Urinary bladder (tissue), 3 donors: ENCODE measurements at regions not wholly inside any gene's neighbourhood (a gene's known extent, or its start where the extent isn't known, plus 50 kb on each side); places are given as distances from the start of the nearest gene placed in this dataset.
"Not testable (repeated sequence)": the region's sequence is repeated elsewhere in the genome, so short reads cannot be mapped to it uniquely, and the experiment has no call there.

ENCODE experiments used
- DNase-seq: peaks from one replicate; pipeline ENCODE4 v3.0.0-alpha.2; 2015; ENCODE audit errors: extremely low spot score
- H3K27ac ChIP-seq: one replicate; pipeline ENCODE4 v1.5.1; 2013; ENCODE audit warnings: low read depth, mild to moderate bottlenecking, moderate library complexity
- H3K36me3 ChIP-seq: one replicate; pipeline ENCODE4 v1.6.1; 2013; ENCODE audit warnings: mild to moderate bottlenecking, moderate library complexity; ENCODE audit not compliant: insufficient read depth
- H3K4me1 ChIP-seq: one replicate; pipeline ENCODE4 v1.6.1; 2013; ENCODE audit warnings: mild to moderate bottlenecking, moderate library complexity; ENCODE audit not compliant: insufficient read depth
- H3K4me3 ChIP-seq: one replicate; pipeline ENCODE4 v1.5.1; 2013; ENCODE audit warnings: low read depth, low read length
- WGBS: extraction: QIAGEN DNeasy Blood & Tissue Kit; methylation state at CpG from one replicate; pipeline ENCODE4 v1.1.7; 2013; 5-methylcytosine and 5-hydroxymethylcytosine counted together
- donor health status: healthy with polysubstance abuse.
- donor health status: healthy.

DNA sequence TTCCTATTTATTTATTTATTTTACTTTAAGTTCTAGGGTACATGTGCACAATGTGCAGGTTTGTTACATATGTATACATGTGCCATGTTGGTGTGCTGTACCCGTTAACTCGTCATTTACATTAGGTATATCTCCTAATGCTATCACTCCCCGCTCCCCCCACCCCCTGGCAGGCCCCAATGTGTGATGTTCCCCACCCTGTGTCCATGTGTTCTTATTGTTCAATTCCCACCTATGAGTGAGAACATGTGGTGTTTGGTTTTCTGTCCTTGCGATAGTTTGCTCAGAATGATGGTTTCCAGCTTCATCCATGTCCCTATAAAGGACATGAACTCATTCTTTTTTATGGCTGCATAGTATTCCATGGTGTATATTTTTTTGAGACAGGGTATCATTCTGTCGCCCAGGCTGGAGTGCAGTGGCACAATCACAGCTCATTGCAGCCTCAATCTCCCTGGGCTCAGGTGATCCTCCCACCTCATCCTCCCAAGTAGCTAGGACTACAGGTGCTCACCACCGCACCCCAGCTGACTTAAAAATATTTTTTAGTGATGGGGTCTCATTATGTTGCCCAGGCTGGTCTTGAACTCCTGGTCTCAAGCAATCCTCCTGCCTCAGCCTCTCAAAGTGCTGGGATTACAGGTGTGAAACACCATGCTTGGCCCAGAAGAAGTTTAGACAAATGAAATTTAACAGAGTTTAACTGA, 140.6 kb downstream of the NPIPB5 start:
- DNase-seq, H3K4me3 ChIP-seq, H3K27ac ChIP-seq, H3K4me1 ChIP-seq, H3K36me3 ChIP-seq: not testable (repeated sequence)
- WGBS, result 92% methylated on average over 6 of the region's 6 CpGs

DNA sequence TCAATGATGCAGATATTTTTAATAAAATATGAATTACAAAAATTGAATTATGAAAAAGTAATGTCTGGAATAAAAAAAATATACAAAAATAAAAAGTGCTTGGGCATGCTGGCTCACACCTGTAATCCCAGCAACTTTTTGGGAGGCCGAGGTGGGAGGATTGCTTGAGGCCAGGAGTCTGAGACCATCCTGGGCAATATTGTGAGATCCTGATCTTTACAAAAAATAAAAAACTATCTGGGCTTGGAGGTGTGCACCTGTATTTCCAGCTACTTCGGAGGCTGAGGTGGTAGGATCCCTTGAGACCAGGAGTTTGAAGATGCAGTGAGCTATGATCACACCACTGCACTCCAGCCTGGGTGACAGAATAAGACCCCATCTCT, 141.8 kb downstream of the NPIPB5 start:
- DNase-seq, result no peak
- Histone ChIP-seq H3K27ac (no peak overlapping the region), H3K36me3 (no peaks in the 10 kb centered on the region), H3K4me1 (no peaks in the 10 kb centered on the region), H3K4me3 (no peak overlapping the region)
- WGBS, result 85% methylated on average over 2 of the region's 2 CpGs

DNA sequence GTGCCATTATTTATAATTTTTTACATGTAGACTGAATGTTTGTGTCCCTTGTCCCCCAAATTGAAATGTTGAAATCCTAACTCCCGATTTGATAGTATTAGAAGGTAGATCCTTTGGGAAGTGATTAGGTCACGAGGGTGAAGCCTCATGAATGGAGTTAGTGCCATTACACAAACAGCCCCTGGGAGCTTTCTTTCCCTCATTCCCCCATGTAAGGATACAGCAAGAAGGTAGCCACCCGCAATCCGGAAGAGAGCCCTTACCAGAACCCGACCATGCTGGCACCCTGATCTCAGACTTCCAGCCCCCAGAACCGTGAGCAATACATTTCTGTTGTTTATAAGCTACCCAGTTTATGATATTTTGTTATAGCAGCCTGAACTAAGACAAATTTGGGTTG, 143.2 kb downstream of the NPIPB5 start:
- no peaks in the 10 kb centered on the region for H3K36me3 ChIP-seq
- no peak overlapping the region for H3K4me3 ChIP-seq
- H3K27ac ChIP-seq, result no peak overlapping the region
- 81% methylated on average over 6 of the region's 6 CpGs for WGBS
- DNase-seq, result no peak
- H3K4me1 ChIP-seq, result no peaks in the 10 kb centered on the region

DNA sequence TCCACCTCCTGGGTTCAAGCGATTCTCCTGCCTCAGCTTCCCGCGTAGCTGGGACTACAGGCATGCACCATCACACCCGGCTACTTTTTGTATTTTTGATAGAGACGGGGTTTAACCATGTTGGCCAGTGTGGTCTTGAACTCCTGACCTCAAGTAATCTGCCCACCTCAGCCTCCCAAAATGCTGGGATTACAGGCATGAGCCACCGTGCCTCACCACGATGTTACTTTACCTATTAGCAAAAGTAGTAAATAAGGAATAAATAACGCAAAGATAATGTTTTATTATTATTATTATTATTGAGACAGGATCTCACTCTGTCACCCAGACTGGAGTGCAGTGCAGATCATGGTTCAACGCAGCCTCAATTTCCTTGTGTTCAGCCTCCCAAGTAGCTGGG, 145.9 kb downstream of the NPIPB5 start:
- whole genome bisulfite sequencing, result 81% methylated on average over 9 of the region's 9 CpGs
- H3K36me3 ChIP-seq, H3K4me1 ChIP-seq, H3K27ac ChIP-seq, DNase-seq, H3K4me3 ChIP-seq: not testable (repeated sequence)

- H3K4me3 ChIP-seq, result no peak overlapping the region
- H3K36me3 ChIP-seq, result no peaks in the 10 kb centered on the region
- no peak for DNase-seq
- no peaks in the 10 kb centered on the region for H3K4me1 ChIP-seq
- H3K27ac ChIP-seq, result no peak overlapping the region
- WGBS, result 50% methylated on average over 4 of the region's 4 CpGs
Measured at GRCh38 chr16:22659933-22660332, 149.2 kb downstream of the NPIPB5 start.

GRCh38 chr16:22660441-22661160, 149.9 kb downstream of the NPIPB5 start:
- no peak overlapping the region for H3K4me3 ChIP-seq
- no peaks in the 10 kb centered on the region for H3K36me3 ChIP-seq
- 80% methylated on average over 5 of the region's 5 CpGs for WGBS
- no peak for DNase-seq
- no peak overlapping the region for H3K27ac ChIP-seq
- H3K4me1 ChIP-seq, result no peaks in the 10 kb centered on the region

DNA sequence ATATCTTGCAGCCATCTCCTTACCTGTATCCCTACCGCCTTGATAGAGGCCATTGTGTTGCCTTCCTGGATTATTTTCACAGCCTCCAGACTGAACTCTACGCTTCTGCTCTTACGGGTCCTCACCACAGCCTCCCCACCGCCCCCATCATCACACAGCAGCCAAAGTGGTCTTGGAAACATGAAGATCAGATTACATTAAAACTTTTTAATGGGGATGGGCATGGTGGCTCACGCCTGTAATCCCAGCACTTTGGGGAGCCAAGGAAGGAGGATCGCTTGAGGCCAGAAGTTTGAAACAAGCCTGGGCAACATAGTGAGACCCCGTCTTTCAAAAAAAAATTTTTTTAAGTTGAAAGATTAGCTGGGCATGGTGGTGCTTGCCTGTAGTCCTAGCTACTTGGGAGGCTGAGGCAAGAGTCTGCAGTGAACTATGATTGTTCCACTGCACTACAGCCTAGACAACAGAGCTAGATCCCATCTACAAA, 150.5 kb downstream of the NPIPB5 start:
- H3K4me3 ChIP-seq, result no peak overlapping the region
- H3K4me1 ChIP-seq, result no peaks in the 10 kb centered on the region
- no peak for DNase-seq
- no peak overlapping the region for H3K27ac ChIP-seq
- WGBS, result 76% methylated on average over 7 of the region's 7 CpGs
- no peaks in the 10 kb centered on the region for H3K36me3 ChIP-seq

GRCh38 chr16:22662958-22663357, 151.0 kb upstream of the HS3ST2 start:
- DNase-seq, H3K36me3 ChIP-seq, H3K27ac ChIP-seq, H3K4me1 ChIP-seq, H3K4me3 ChIP-seq: not testable (repeated sequence)
- WGBS, result 86% methylated on average over 1 of the region's 1 CpG

DNA sequence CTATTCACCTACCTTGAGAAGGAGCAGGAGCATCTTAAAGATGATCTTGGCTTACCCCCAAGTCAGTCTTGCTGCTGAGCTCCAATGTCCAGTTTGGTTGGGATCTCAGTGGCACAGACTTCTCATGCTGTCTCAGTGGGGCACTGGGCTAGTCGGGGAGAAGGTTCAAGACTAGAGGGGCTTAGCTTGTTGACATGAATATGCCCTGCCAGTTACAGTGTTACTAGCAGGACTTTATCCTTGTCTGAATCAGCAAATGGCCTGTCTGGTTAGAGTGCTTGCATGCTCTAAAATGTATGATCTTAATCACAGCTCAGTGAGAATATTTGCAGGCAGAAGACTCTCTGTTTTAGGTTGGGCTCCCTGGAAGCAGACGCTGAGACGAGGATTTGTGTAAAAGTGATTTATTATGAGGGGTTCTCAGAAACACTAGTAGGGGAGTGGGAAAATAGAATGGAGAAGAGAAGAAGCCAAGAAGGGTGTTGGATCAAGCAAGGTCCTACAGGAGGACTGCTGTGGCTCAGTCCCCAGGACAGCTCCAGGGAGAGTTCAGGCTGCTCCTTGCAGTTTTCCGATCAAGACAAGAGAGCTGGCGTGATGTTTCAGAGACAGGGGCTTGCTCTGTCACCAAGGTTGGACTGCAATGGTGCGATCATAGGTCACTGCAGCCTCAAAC, 150.4 kb upstream of the HS3ST2 start:
- 68% methylated on average over 6 of the region's 6 CpGs for WGBS
- DNase-seq, result no peak
- no peaks in the 10 kb centered on the region for H3K36me3 ChIP-seq
- no peak overlapping the region for H3K4me3 ChIP-seq
- no peak overlapping the region for H3K27ac ChIP-seq
- no peaks in the 10 kb centered on the region for H3K4me1 ChIP-seq

GRCh38 chr16:22664132-22664531, 149.8 kb upstream of the HS3ST2 start:
- DNase-seq, result no peak
- H3K36me3 ChIP-seq, result no peaks in the 10 kb centered on the region
- no peak overlapping the region for H3K27ac ChIP-seq
- no peak overlapping the region for H3K4me3 ChIP-seq
- 80% methylated on average over 4 of the region's 4 CpGs for WGBS
- no peaks in the 10 kb centered on the region for H3K4me1 ChIP-seq

DNA sequence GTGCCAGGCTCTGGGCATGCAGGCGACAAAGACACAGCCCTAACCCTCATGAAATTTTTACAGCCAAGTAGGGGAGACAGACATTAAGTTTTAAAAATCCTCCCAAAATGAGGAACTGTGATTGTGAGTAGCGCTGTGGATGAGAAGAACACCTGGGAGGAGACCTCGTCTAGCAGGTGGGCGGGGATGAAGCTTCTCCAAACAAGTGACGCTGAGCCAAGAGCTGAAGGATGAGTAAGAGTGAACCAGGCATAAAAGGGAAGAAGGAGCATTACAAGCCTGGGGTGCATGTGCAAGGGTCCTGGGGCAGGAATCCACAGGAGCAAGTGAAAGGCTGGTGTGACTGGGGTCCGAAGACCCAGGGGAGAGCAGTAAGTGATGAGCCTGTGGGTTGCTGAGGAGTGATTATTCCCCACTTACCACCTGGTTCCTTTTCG, 149.4 kb upstream of the HS3ST2 start:
- Histone ChIP-seq H3K4me1 (no peaks in the 10 kb centered on the region), H3K4me3 (no peak overlapping the region), H3K27ac (no peak overlapping the region), H3K36me3 (no peaks in the 10 kb centered on the region)
- DNase-seq, result no peak
- WGBS, result 82% methylated on average over 7 of the region's 7 CpGs

DNA sequence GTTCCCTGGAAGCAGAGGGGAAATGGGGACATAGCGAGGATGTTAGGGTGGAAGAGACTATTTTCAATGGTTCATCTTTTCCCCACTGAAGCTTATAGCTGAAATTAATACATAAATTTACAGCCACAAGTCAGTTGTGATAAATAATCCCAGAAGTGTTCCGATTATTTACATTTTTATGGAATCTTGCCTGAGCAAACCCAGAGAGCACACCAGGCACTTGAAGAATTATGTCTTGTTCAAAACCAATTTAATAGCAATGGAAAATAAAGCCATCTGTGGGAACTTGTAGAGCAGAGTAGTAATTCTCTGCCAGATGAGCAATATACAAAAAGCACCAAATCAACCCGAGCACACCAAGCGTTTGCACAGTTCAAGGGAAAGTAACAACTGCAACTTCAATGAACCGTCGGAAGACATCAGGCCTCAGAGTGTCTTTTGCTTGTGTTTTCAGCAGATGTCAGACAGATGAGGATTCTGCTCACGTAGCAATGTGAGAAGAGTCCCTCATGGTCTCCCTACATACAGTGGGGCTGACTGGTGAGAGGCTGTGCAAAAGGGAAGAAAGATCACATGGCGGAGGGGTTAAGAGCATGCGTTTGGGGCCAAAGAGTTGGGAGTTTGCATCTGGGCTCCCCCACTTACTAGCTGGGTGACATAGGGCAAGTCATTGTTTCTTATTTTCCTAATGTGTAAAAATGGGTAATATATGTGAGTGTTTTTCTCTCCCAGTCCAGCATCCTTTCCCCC, 148.7 kb upstream of the HS3ST2 start:
- Histone ChIP-seq H3K4me3 (no peak overlapping the region), H3K36me3 (no peaks in the 10 kb centered on the region), H3K4me1 (no peaks in the 10 kb centered on the region), H3K27ac (no peak overlapping the region)
- no peak for DNase-seq
- 81% methylated on average over 9 of the region's 9 CpGs for WGBS

DNA sequence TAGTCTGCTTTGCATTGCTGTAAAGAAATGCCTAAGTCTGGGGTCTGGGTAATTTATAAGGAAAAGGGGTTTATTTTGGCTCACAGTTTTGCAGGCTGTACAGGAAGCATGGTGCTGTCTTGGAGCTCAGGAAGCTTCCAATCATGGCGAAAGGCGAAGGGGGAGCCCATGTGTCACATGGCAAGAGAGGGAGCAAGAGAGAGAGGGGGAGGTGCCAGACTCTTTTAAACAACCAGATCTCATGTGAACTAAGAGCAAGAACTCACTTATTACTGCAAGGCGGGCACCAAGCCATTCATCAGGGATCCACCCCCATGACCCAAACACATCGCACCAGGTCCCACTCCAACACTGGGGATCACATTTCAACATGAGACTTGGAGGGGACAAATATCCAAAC, 148.2 kb upstream of the HS3ST2 start:
- H3K27ac ChIP-seq, result no peak overlapping the region
- no peaks in the 10 kb centered on the region for H3K4me1 ChIP-seq
- DNase-seq, result no peak
- H3K4me3 ChIP-seq, result no peak overlapping the region
- H3K36me3 ChIP-seq, result no peaks in the 10 kb centered on the region
- WGBS, result 58% methylated on average over 4 of the region's 4 CpGs
